ENCODE measurements at regions not wholly inside any gene's neighbourhood (a gene's known extent, or its start where the extent isn't known, plus 50 kb on each side); places are given as distances from the start of the nearest gene placed in this dataset.

GRCh38 chr12:74983917-74984316 lies 225.7 kb downstream of the KCNC2 start (continued):
- TF ChIP-seq TFDP2 (CRISPR knock-in tag; IDR thresholded peaks at IDR 0.05): no peak
- TF ChIP-seq, protein P1, sequence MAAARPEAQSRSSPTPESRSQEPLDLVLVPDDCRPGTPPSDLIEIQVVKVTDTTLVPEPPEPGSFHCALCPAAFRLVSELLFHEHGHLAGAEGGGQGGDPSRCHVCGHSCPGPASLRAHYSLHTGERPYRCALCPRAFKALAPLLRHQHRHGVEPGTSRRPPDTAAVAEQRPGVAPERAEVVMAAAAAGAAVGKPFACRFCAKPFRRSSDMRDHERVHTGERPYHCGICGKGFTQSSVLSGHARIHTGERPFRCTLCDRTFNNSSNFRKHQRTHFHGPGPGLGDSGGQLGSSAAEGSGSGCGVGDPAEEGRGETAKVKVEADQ (CRISPR knock-in tag; IDR thresholded peaks at IDR 0.05; ENCODE audit: borderline replicate concordance): no peak
- no peak for TF ChIP-seq MIXL1 (CRISPR knock-in tag; IDR thresholded peaks at IDR 0.05)
- TF ChIP-seq, protein P2, sequence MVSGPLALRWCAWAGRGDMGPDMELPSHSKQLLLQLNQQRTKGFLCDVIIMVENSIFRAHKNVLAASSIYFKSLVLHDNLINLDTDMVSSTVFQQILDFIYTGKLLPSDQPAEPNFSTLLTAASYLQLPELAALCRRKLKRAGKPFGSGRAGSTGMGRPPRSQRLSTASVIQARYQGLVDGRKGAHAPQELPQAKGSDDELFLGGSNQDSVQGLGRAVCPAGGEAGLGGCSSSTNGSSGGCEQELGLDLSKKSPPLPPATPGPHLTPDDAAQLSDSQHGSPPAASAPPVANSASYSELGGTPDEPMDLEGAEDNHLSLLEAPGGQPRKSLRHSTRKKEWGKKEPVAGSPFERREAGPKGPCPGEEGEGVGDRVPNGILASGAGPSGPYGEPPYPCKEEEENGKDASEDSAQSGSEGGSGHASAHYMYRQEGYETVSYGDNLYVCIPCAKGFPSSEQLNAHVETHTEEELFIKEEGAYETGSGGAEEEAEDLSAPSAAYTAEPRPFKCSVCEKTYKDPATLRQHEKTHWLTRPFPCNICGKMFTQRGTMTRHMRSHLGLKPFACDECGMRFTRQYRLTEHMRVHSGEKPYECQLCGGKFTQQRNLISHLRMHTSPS (CRISPR knock-in tag; IDR thresholded peaks at IDR 0.05; ENCODE audit: low read depth): no peak

GRCh38 chr12:74984631-74985030 lies 225.0 kb downstream of the KCNC2 start:
- TF ChIP-seq ZNF543 (CRISPR knock-in tag; IDR thresholded peaks at IDR 0.05): no peak
- no peak for TF ChIP-seq ZNF225 (CRISPR knock-in tag; IDR thresholded peaks at IDR 0.05)
- TF ChIP-seq CAMTA2 (CRISPR knock-in tag; IDR thresholded peaks at IDR 0.05; ENCODE audit: borderline replicate concordance): no peak
- TF ChIP-seq HNRNPK (IDR thresholded peaks at IDR 0.05; ENCODE audit: low read depth, low read length, poor library complexity, severe bottlenecking): no peak
- TF ChIP-seq HDAC1 (CRISPR knock-in tag; IDR thresholded peaks at IDR 0.05): no peak
- TF ChIP-seq BORCS8-MEF2B (CRISPR knock-in tag; IDR thresholded peaks at IDR 0.05): no peak
- no peak for TF ChIP-seq ZNF597 (CRISPR knock-in tag; IDR thresholded peaks at IDR 0.05)
- no peak for TF ChIP-seq SALL1 (CRISPR knock-in tag; IDR thresholded peaks at IDR 0.05)
- no peak for TF ChIP-seq SKIL (CRISPR knock-in tag; IDR thresholded peaks at IDR 0.05; ENCODE audit: borderline replicate concordance)
- TF ChIP-seq MXI1 (IDR thresholded peaks at IDR 0.05; ENCODE audit: borderline replicate concordance, low read depth, low read length): no peak
- no peak for TF ChIP-seq NFYC (CRISPR knock-in tag; IDR thresholded peaks at IDR 0.05)
- TF ChIP-seq ZKSCAN1 (IDR thresholded peaks at IDR 0.05; ENCODE audit: low read length): no peak
- TF ChIP-seq DPF2 (CRISPR knock-in tag; IDR thresholded peaks at IDR 0.05; ENCODE audit: borderline replicate concordance, low read depth): no peak
- no peak for TF ChIP-seq ETV5 (CRISPR knock-in tag; IDR thresholded peaks at IDR 0.05; ENCODE audit: borderline replicate concordance)
- no TSS peak for BruUV-seq (replicated peaks)
- DNase-seq (ENCODE audit: low spot score) (no peak), FAIRE-seq (no peak), ATAC-seq (no peak)
- Histone ChIP-seq H4K20me1 (ENCODE audit: insufficient read depth, low read length) (no peaks in the 10 kb centered on the region), H3K27ac (ENCODE audit: extremely low read length, insufficient read depth, low read length) (no peak overlapping the region), H3K4me1 (ENCODE audit: insufficient read depth, low read length) (no peaks in the 10 kb centered on the region), H3K36me3 (replicated peaks in 1 of 2; ENCODE audit: control insufficient read depth in 1 of 2, insufficient read depth in 2 of 2, low read length in 2 of 2) (no peaks in the 10 kb centered on the region), H2AFZ (ENCODE audit: low read length) (no peak overlapping the region), H3K27me3 (ENCODE audit: control insufficient read depth in 1 of 2, insufficient read depth in 2 of 2, low read length in 2 of 2) (no peaks in the 10 kb centered on the region; a peak in 1 of 5 replicates), H3K9ac (ENCODE audit: insufficient read depth, low read depth, low read length) (no peak overlapping the region), H3K4me3 (replicated peaks in 1 of 3; ENCODE audit: insufficient read depth in 1 of 3, low read depth in 2 of 3, low read length in 3 of 3) (no peak overlapping the region), H3K9me3 (ENCODE audit: low read length) (no peaks in the 10 kb centered on the region), H3K79me2 (ENCODE audit: insufficient read depth, low read length) (no peaks in the 10 kb centered on the region), H3K4me2 (ENCODE audit: low read depth, low read length) (no peak overlapping the region)
- CTCF ChIA-PET (ENCODE audit: low intra/inter-chr PET ratio, low total read pairs): no interaction called here
- POLR2A ChIA-PET: no interaction called here
- in situ Hi-C loops (cut with HindIII; ENCODE audit: extremely low pct_ligation_motif_present, low pct_unique_long_range_greater_than_20kb): no loop called here
- intact Hi-C loops (cut with micrococcal nuclease; ENCODE audit: unreplicated experiment): no loop called here
- WGBS (ENCODE audit: low lambda C conversion rate): 4% methylated on average over 4 of the region's 4 CpGs

Measured in HepG2 (cell line).